Body of pancreas (tissue), 4 donors: ENCODE measurements at regions not wholly inside any gene's neighbourhood (a gene's known extent, or its start where the extent isn't known, plus 50 kb on each side); places are given as distances from the start of the nearest gene placed in this dataset.

ENCODE experiments used
- CTCF ChIP-seq, 7 experiments: fragments of 450-650 bp in 4 of 7; fragments of 200-600 bp in 3 of 7; sonication (generic) in 3 of 7; IDR thresholded peaks; one replicate each; pipeline ENCODE4 v1.5.1; 2016 to 2019; ENCODE audit warnings: antibody characterized with exemption in 7 of 7
- POLR2A ChIP-seq, 3 donors: fragments of 450-650 bp; IDR thresholded peaks; one replicate each; pipeline ENCODE4 v1.6.1; 2016; ENCODE audit warnings: antibody characterized with exemption in 3 of 3, mild to moderate bottlenecking in 2 of 3

GRCh38 chr5:15255576-15255975 lies 244.4 kb upstream of the FBXL7 start:
- TF ChIP-seq POLR2A (IDR thresholded peaks at IDR 0.05) (no peak), CTCF (IDR thresholded peaks at IDR 0.05) (no peak)
